OCI-LY3 (cell line): ENCODE measurements at regions not wholly inside any gene's neighbourhood (a gene's known extent, or its start where the extent isn't known, plus 50 kb on each side); places are given as distances from the start of the nearest gene placed in this dataset.

Source experiments
- EZH2phosphoT487 ChIP-seq: fragments of 200-600 bp; shearing (Covaris generic); IDR thresholded peaks from 2 replicates; pipeline ENCODE4 v1.6.1; 2018; ENCODE audit warnings: antibody characterized with exemption, mixed run types, low read depth
- TF ChIP-seq, protein P1 (sequence below): fragments of 200-600, 300-600 bp; sonication (generic); IDR thresholded peaks from 2 replicates; pipeline ENCODE4 v1.5.1; 2014; ENCODE audit warnings: antibody characterized with exemption, low read length, low read depth

DNA sequence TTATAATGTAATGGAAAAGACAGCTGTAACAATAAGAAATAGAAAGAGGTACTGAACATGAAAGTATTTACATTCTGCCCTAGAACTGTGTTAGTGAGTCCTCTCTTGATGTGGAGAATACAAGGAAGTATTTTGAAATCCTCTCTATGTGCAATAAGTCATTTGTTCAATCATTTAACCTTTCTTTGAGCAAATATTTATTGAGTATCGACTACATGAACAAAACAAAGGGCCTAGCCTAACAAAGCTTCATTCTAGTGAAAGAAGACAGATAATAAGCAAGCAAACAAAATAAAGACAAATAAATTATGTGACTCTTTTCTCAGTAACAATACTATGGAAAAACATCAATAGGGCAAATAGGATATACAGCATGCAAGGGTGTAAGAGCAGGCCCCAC is 354.9 kb upstream of the ATP11B start:
- TF ChIP-seq, protein P1, sequence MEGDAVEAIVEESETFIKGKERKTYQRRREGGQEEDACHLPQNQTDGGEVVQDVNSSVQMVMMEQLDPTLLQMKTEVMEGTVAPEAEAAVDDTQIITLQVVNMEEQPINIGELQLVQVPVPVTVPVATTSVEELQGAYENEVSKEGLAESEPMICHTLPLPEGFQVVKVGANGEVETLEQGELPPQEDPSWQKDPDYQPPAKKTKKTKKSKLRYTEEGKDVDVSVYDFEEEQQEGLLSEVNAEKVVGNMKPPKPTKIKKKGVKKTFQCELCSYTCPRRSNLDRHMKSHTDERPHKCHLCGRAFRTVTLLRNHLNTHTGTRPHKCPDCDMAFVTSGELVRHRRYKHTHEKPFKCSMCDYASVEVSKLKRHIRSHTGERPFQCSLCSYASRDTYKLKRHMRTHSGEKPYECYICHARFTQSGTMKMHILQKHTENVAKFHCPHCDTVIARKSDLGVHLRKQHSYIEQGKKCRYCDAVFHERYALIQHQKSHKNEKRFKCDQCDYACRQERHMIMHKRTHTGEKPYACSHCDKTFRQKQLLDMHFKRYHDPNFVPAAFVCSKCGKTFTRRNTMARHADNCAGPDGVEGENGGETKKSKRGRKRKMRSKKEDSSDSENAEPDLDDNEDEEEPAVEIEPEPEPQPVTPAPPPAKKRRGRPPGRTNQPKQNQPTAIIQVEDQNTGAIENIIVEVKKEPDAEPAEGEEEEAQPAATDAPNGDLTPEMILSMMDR = no peak
- no peak for TF ChIP-seq EZH2phosphoT487
